DMS114 treated with DMSO at 0.1 percent for 48 hours (cell line): ENCODE measurements at regions not wholly inside any gene's neighbourhood (a gene's known extent, or its start where the extent isn't known, plus 50 kb on each side); places are given as distances from the start of the nearest gene placed in this dataset.
A peak's percentile ranks its signal among the peaks of the same experiment; 100 is the strongest.
"Not testable (repeated sequence)": the region's sequence is repeated elsewhere in the genome, so short reads cannot be mapped to it uniquely, and the experiment has no call there.

Experiments used
- DNase-seq: peaks from one replicate; lab custom pipeline; 2025; ENCODE audit not compliant: unreplicated experiment; lab: John Stamatoyannopoulos, UW

- DNase-seq: not testable (repeated sequence)
Observed at GRCh38 chr5:97234380-97234779, 51.3 kb upstream of the RIOK2 start.

- no peak for DNase-seq
Observed at GRCh38 chr5:97242341-97242740, 59.3 kb upstream of the RIOK2 start.

GRCh38 chr5:97243353-97243752 lies 60.3 kb upstream of the RIOK2 start:
- DNase-seq: no peak

GRCh38 chr5:97245386-97245785 lies 62.3 kb upstream of the RIOK2 start:
- no peak for DNase-seq

- no peak for DNase-seq
Observed at GRCh38 chr5:97250113-97250512, 67.1 kb upstream of the RIOK2 start.

- no peak for DNase-seq
Observed at GRCh38 chr5:97266076-97266475, 83.0 kb upstream of the RIOK2 start.

- no peak for DNase-seq
Observed at GRCh38 chr5:97266576-97266975, 83.5 kb upstream of the RIOK2 start.

- DNase-seq: no peak
Observed at GRCh38 chr5:97267767-97268166, 84.7 kb upstream of the RIOK2 start.

- DNase-seq: no peak
Observed at GRCh38 chr5:97276474-97277120, 93.5 kb upstream of the RIOK2 start.

- no peak for DNase-seq
Observed at GRCh38 chr5:97281257-97281656, 98.2 kb upstream of the RIOK2 start.

GRCh38 chr5:97297063-97297703 lies 114.1 kb upstream of the RIOK2 start:
- DNase-seq: peak; percentile 2

GRCh38 chr5:97297704-97298091 lies 114.7 kb upstream of the RIOK2 start:
- DNase-seq: no peak

GRCh38 chr5:97301181-97301580 lies 118.1 kb upstream of the RIOK2 start:
- not testable (repeated sequence) for DNase-seq

- DNase-seq: no peak
Observed at GRCh38 chr5:97338729-97339128, 155.7 kb upstream of the RIOK2 start.

GRCh38 chr5:97355775-97356174 lies 172.7 kb upstream of the RIOK2 start:
- DNase-seq: no peak

- DNase-seq: no peak
Observed at GRCh38 chr5:97363577-97363976, 180.5 kb upstream of the RIOK2 start.

- DNase-seq: no peak
Observed at GRCh38 chr5:97364731-97365130, 181.7 kb upstream of the RIOK2 start.

GRCh38 chr5:97365163-97365845 lies 182.3 kb upstream of the RIOK2 start:
- no peak for DNase-seq

- DNase-seq: no peak
Observed at GRCh38 chr5:97365918-97366317, 182.9 kb upstream of the RIOK2 start.

GRCh38 chr5:97375959-97376358 lies 192.9 kb upstream of the RIOK2 start:
- DNase-seq: no peak

- DNase-seq: no peak
Observed at GRCh38 chr5:97377582-97377981, 194.5 kb upstream of the RIOK2 start.

GRCh38 chr5:97383996-97384395 lies 200.9 kb upstream of the RIOK2 start:
- DNase-seq: no peak
